ENCODE measurements at regions not wholly inside any gene's neighbourhood (a gene's known extent, or its start where the extent isn't known, plus 50 kb on each side); places are given as distances from the start of the nearest gene placed in this dataset.

DNA sequence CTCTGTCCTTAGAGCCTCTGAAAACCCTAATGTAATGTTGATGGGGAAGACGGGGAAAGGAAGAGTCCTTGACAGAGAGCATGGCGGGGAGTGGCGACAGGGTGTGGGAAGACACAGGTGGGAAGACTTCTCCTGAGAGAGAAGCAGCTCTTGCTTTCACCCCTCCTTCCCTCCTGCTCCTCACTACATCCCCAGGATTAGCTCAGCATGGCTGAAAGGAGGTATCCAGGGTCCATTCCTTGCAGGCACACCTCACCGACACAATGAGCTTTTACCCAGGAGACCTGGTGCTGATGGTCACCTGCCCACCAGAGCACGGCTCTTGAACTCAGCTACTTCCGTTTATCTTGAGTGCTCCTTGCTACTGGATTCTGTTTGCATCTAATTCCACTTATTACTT lies 469.3 kb downstream of the CDH26 start (continued):
- TF ChIP-seq, protein P1, sequence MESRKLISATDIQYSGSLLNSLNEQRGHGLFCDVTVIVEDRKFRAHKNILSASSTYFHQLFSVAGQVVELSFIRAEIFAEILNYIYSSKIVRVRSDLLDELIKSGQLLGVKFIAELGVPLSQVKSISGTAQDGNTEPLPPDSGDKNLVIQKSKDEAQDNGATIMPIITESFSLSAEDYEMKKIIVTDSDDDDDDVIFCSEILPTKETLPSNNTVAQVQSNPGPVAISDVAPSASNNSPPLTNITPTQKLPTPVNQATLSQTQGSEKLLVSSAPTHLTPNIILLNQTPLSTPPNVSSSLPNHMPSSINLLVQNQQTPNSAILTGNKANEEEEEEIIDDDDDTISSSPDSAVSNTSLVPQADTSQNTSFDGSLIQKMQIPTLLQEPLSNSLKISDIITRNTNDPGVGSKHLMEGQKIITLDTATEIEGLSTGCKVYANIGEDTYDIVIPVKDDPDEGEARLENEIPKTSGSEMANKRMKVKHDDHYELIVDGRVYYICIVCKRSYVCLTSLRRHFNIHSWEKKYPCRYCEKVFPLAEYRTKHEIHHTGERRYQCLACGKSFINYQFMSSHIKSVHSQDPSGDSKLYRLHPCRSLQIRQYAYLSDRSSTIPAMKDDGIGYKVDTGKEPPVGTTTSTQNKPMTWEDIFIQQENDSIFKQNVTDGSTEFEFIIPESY (IDR thresholded peaks at IDR 0.05; ENCODE audit: borderline replicate concordance, low read depth), result no peak
- TF ChIP-seq MXI1 (IDR thresholded peaks at IDR 0.05; ENCODE audit: low read depth, low read length) (no peak), NRF1 (IDR thresholded peaks at IDR 0.05; ENCODE audit: low read depth, low read length) (no peak)

DNA sequence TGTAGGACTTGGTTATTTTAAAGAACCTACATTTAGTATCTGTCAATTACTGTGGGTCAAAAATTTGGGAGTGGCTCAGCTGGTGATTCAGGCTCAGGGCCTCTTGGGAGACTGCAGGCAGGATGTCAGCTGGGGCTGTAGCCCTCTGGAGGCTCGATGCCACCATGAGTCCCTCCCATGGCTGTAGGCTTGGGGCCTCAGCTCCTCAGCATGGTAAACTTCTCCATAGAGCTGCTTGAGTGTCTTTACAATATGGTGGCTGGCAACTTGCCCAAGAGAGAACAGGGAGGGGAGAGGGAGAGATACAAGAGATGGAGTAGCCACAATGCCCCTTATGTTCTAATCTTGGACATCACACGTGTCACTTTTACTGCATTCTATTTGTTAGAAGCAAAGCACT lies 470.4 kb downstream of the CDH26 start:
- no peak for DNase-seq
- Histone ChIP-seq H3K9me3 (no peaks in the 10 kb centered on the region), H4K20me1 (ENCODE audit: insufficient read depth) (no peaks in the 10 kb centered on the region), H3K79me2 (ENCODE audit: insufficient read depth) (no peaks in the 10 kb centered on the region), H3K9me2 (no peaks in the 10 kb centered on the region), H3K4me2 (no peak overlapping the region), H3K4me3 (ENCODE audit: low read depth in 2 of 2, low read length in 1 of 2) (no peak overlapping the region), H3K4me1 (ENCODE audit: control insufficient read depth in 1 of 2, insufficient read depth in 2 of 2, low read depth in 1 of 2, low read length in 1 of 2) (no peaks in the 10 kb centered on the region), H2AFZ (ENCODE audit: low read depth) (no peak overlapping the region), H3K27ac (ENCODE audit: low read depth in 2 of 2, low read length in 1 of 2) (no peak overlapping the region), H3K27me3 (ENCODE audit: insufficient read depth) (no peaks in the 10 kb centered on the region), H3F3A (replicated peaks; ENCODE audit: insufficient read depth) (no peaks in the 10 kb centered on the region), H3K36me3 (replicated peaks in 1 of 2; ENCODE audit: control insufficient read depth in 1 of 2, insufficient read depth in 2 of 2, low read length in 1 of 2) (no peaks in the 10 kb centered on the region), H3K9ac (no peak overlapping the region)
- ChIA-PET POLR2A (no interaction called here), CTCF (interaction anchor here (0.6 kb wide), 1 partner anchor 12 kb away, joined by 3 read pairs; no protein-coding TSS in a partner anchor)
- TF ChIP-seq, protein P2, sequence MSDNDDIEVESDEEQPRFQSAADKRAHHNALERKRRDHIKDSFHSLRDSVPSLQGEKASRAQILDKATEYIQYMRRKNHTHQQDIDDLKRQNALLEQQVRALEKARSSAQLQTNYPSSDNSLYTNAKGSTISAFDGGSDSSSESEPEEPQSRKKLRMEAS (IDR thresholded peaks at IDR 0.05; ENCODE audit: low read depth), result no peak
- TF ChIP-seq, protein P3, sequence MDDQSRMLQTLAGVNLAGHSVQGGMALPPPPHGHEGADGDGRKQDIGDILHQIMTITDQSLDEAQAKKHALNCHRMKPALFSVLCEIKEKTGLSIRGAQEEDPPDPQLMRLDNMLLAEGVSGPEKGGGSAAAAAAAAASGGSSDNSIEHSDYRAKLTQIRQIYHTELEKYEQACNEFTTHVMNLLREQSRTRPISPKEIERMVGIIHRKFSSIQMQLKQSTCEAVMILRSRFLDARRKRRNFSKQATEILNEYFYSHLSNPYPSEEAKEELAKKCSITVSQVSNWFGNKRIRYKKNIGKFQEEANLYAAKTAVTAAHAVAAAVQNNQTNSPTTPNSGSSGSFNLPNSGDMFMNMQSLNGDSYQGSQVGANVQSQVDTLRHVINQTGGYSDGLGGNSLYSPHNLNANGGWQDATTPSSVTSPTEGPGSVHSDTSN (IDR thresholded peaks at IDR 0.05), result no peak
- no peak for TF ChIP-seq SMC3 (IDR thresholded peaks at IDR 0.05; ENCODE audit: low read depth, low read length)
- TF ChIP-seq MEF2A (IDR thresholded peaks at IDR 0.05; ENCODE audit: borderline replicate concordance, low read depth), result no peak
- no peak for TF ChIP-seq RCOR1 (IDR thresholded peaks at IDR 0.05; ENCODE audit: low read length)
- TF ChIP-seq SIN3A (IDR thresholded peaks at IDR 0.05; ENCODE audit: borderline replicate concordance, low read depth, low read length), result no peak
- no peak for TF ChIP-seq RFX5 (IDR thresholded peaks at IDR 0.05; ENCODE audit: low read length)
- no peak for TF ChIP-seq RXRA (IDR thresholded peaks at IDR 0.05; ENCODE audit: borderline replicate concordance, low read depth)
- no peak for TF ChIP-seq TAF1 (IDR thresholded peaks at IDR 0.05; ENCODE audit: borderline replicate concordance, low read depth, low read length)
- TF ChIP-seq ELF1 (IDR thresholded peaks at IDR 0.05), result no peak
- TF ChIP-seq TCF12 (IDR thresholded peaks at IDR 0.05), result no peak
- no peak for TF ChIP-seq EZH2phosphoT487 (IDR thresholded peaks at IDR 0.05; ENCODE audit: borderline replicate concordance, low read depth)
- 18% methylated on average over 1 of the region's 2 CpGs for WGBS (ENCODE audit: low lambda C conversion rate)

All from SK-N-SH (cell line).